ENCODE measurements at regions not wholly inside any gene's neighbourhood (a gene's known extent, or its start where the extent isn't known, plus 50 kb on each side); places are given as distances from the start of the nearest gene placed in this dataset.
"Not testable (repeated sequence)": the region's sequence is repeated elsewhere in the genome, so short reads cannot be mapped to it uniquely, and the experiment has no call there.

GRCh38 chr6:103114582-103114981, 1721.1 kb downstream of the GRIK2 start:
- WGBS, 2 donors: 12 to 56% methylated on average over 1 of the region's 1 CpG
- DNase-seq: no peak

DNA sequence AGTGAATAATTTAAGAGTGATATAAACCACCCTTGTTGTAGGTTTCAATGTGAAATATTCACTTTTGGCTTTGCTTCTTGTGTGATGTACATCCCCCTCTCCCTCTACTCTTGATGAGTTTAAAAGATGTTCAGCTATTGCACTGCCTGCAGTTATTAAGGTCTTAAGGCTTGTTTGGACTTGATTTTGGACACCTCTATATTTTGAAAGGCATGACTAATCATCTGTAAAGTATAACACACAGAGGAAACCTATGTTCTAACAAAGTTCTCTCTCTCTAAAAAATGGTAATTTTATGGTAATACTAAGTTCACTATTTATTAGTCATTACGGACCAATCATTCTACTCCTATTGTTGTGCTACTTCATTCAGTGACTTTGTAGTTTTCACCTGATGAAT, 1719.9 kb downstream of the GRIK2 start:
- intact Hi-C loops (cut with DNase I): no loop called here
- DNase-seq: no peak
- Histone ChIP-seq H3K36me3 (no peaks in the 10 kb centered on the region), H3K9me3 (no peaks in the 10 kb centered on the region), H3K27ac (no peak overlapping the region), H3K4me1 (no peaks in the 10 kb centered on the region), H3K4me3 (no peak overlapping the region), H3K27me3 (no peaks in the 10 kb centered on the region)
- TF ChIP-seq POLR2AphosphoS5 (IDR thresholded peaks at IDR 0.05) (no peak), EP300 (IDR thresholded peaks at IDR 0.05) (no peak), CTCF (IDR thresholded peaks at IDR 0.05) (no peak), POLR2A (IDR thresholded peaks at IDR 0.05) (no peak)
- 89 to 93% methylated on average over 1 of the region's 1 CpG for WGBS, 2 donors

More at GRCh38 chr6:103114582-103114981, 1721.1 kb downstream of the GRIK2 start:
- intact Hi-C loops (cut with DNase I): no loop called here
- no peak overlapping the region for H3K27ac ChIP-seq
- H3K36me3 ChIP-seq: no peaks in the 10 kb centered on the region
- TF ChIP-seq POLR2A (IDR thresholded peaks at IDR 0.05) (no peak), POLR2AphosphoS5 (IDR thresholded peaks at IDR 0.05) (no peak), CTCF (IDR thresholded peaks at IDR 0.05) (no peak), EP300 (IDR thresholded peaks at IDR 0.05) (no peak)
- H3K27me3 ChIP-seq: no peaks in the 10 kb centered on the region
- no peaks in the 10 kb centered on the region for H3K4me1 ChIP-seq
- no peak overlapping the region for H3K4me3 ChIP-seq
- H3K9me3 ChIP-seq: no peaks in the 10 kb centered on the region

DNA sequence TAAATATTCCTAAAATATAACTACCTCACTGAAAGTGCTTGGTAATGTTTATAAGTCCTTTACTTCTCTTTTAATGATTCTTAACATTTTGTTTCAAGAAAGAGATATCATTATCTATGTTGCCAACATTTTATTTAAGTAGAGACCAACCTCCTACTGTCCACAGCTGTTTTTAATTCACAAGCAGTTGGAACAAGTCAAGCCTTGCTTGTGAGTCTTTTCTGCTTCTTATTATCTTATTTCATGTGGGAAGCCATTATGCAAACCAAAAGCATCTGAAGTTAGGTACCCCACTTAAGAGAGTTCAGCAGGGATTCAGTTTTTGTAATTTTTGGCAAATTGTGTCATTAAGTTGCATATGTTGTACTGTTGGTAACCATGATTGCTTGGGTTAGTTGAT, 1714.5 kb downstream of the GRIK2 start:
- Histone ChIP-seq H3K4me1 (no peaks in the 10 kb centered on the region), H3K36me3 (no peaks in the 10 kb centered on the region), H3K9me3 (no peaks in the 10 kb centered on the region), H3K4me3 (no peak overlapping the region), H3K27ac (no peak overlapping the region), H3K27me3 (no peaks in the 10 kb centered on the region)
- no peak for DNase-seq
- TF ChIP-seq POLR2AphosphoS5 (IDR thresholded peaks at IDR 0.05) (no peak), POLR2A (IDR thresholded peaks at IDR 0.05) (no peak), EP300 (IDR thresholded peaks at IDR 0.05) (no peak), CTCF (IDR thresholded peaks at IDR 0.05) (no peak)
- intact Hi-C loops (cut with DNase I): no loop called here

- H3K36me3 ChIP-seq: no peaks in the 10 kb centered on the region
- H3K27me3 ChIP-seq: no peaks in the 10 kb centered on the region
- H3K9me3 ChIP-seq: no peaks in the 10 kb centered on the region
- no peaks in the 10 kb centered on the region for H3K4me1 ChIP-seq
- DNase-seq: no peak
- H3K27ac ChIP-seq: no peak overlapping the region
- TF ChIP-seq POLR2AphosphoS5 (IDR thresholded peaks at IDR 0.05) (no peak), CTCF (IDR thresholded peaks at IDR 0.05) (no peak)
- H3K4me3 ChIP-seq: no peak overlapping the region
- intact Hi-C loops (cut with DNase I): no loop called here
- 55 to 59% methylated on average over 2 of the region's 2 CpGs for WGBS, 2 donors
Measured at GRCh38 chr6:103105686-103106085, 1712.2 kb downstream of the GRIK2 start.

- Histone ChIP-seq H3K27me3 (no peaks in the 10 kb centered on the region), H3K9me3 (no peaks in the 10 kb centered on the region), H3K36me3 (no peaks in the 10 kb centered on the region), H3K4me1 (no peaks in the 10 kb centered on the region), H3K4me3 (no peak overlapping the region), H3K27ac (no peak overlapping the region)
- intact Hi-C loops (cut with DNase I): no loop called here
- DNase-seq: no peak
- TF ChIP-seq POLR2A (IDR thresholded peaks at IDR 0.05): no peak
- TF ChIP-seq CTCF (IDR thresholded peaks at IDR 0.05): no peak
- TF ChIP-seq EP300 (IDR thresholded peaks at IDR 0.05): no peak
- TF ChIP-seq POLR2AphosphoS5 (IDR thresholded peaks at IDR 0.05): no peak
- WGBS, 2 donors: 91 to 93% methylated on average over 1 of the region's 1 CpG
Measured at GRCh38 chr6:103101267-103101666, 1707.8 kb downstream of the GRIK2 start.

GRCh38 chr6:103092414-103092813, 1698.9 kb downstream of the GRIK2 start:
- H3K9me3 ChIP-seq; intact Hi-C loops (cut with DNase I); H3K27me3 ChIP-seq; H3K4me3 ChIP-seq; H3K27ac ChIP-seq; H3K4me1 ChIP-seq; DNase-seq; H3K36me3 ChIP-seq: not testable (repeated sequence)
- 30 to 73% methylated on average over 4 of the region's 4 CpGs for whole genome bisulfite sequencing, 2 donors
